Lower lobe of right lung (tissue), 2 donors: ENCODE measurements at regions not wholly inside any gene's neighbourhood (a gene's known extent, or its start where the extent isn't known, plus 50 kb on each side); places are given as distances from the start of the nearest gene placed in this dataset.
"Not testable (repeated sequence)": the region's sequence is repeated elsewhere in the genome, so short reads cannot be mapped to it uniquely, and the experiment has no call there.

Experiments used
- ATAC-seq, 2 donors: fragments of 200-7000 bp; cut with Tn5 transposase; one replicate each; pipeline ENCODE4 v1.9.1; 2020 to 2022; ENCODE audit warnings: mild to moderate bottlenecking in 2 of 2, moderate library complexity in 2 of 2
- DNase-seq: peaks from one replicate; pipeline ENCODE4 v3.0.0-alpha.2; 2020
- H3K27ac ChIP-seq: fragments of 200-600 bp; one replicate; pipeline ENCODE4 v1.8.0; 2022
- H3K27me3 ChIP-seq: fragments of 200-600 bp; one replicate; pipeline ENCODE4 v1.8.0; 2022; ENCODE audit warnings: low read depth
- H3K36me3 ChIP-seq: fragments of 200-600 bp; one replicate; pipeline ENCODE4 v1.8.0; 2022; ENCODE audit warnings: mild to moderate bottlenecking
- H3K4me1 ChIP-seq: fragments of 200-600 bp; one replicate; pipeline ENCODE4 v1.8.0; 2022
- H3K4me3 ChIP-seq: fragments of 200-600 bp; one replicate; pipeline ENCODE4 v1.8.0; 2022; ENCODE audit warnings: mild to moderate bottlenecking
- H3K9me3 ChIP-seq: fragments of 200-600 bp; one replicate; pipeline ENCODE4 v1.8.0; 2022
- intact Hi-C: fragments of 100-400 bp; cut with DNase I; formaldehyde crosslinking; loops from one replicate; pipeline ENCODE4 v1.11.0; 2022
- TF ChIP-seq, protein P1 (sequence below): fragments of 200-600 bp; IDR thresholded peaks from one replicate; pipeline ENCODE4 v1.8.0; 2022; ENCODE audit warnings: antibody characterized with exemption, mild to moderate bottlenecking
- donor health status: DM: no; HTN: yes; CAD: no; lungs with severe emphysema.

DNA sequence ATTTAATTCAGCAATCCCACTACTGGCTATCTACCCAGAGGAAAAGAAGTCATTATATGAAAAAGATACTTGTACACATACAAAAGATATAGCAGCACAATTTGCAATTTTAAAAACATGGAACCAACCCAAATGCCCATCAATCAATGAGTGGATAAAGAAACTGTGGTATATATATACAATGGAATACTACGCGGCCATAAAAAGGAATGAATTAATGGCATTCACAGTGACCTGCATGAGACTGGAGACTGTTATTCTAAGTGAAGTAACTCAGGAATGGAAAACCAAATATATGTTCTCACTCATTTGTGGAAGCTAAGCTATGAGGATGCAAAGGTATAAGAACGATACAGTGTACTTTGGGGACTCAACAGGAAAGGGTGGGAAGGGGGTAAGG lies 102.8 kb upstream of the KCNMA1 start:
- H3K9me3 ChIP-seq, H3K4me1 ChIP-seq, H3K27me3 ChIP-seq, ATAC-seq, H3K4me3 ChIP-seq, DNase-seq, intact Hi-C loops, H3K36me3 ChIP-seq, H3K27ac ChIP-seq: not testable (repeated sequence)

DNA sequence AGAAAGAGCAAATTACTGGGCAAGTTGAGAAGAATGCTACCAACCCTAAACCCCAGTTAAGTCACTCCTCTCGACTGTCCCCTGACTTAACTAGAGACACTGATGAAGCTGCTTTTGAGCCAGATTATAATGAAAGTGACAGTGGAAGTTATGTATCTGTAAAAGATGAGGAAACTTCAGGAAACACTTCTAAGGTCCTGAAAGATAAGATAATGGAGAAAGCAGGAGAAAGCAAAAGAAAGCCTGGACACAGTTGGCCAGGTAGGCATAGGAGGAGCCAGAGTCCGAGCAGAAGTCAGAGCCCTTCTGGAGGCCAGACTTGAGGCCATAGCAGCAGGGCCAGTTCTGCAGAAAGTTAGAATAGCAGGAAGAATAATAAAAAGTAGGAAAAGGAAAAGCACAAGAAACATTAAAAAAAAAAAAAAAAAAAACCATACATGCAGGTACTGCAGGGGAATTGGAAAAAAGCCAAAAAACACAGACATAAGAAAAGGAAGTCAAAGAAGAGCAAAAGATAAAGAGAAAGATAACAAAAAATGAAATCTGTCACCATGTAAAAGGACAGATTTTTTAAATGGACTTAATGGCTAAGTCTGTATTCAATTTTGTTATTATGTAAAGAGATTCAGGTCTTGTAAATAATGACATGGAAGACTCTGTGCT lies 101.0 kb upstream of the KCNMA1 start:
- ATAC-seq: no peak
- intact Hi-C loops: no loop called here
- no peaks in the 10 kb centered on the region for H3K27me3 ChIP-seq

DNA sequence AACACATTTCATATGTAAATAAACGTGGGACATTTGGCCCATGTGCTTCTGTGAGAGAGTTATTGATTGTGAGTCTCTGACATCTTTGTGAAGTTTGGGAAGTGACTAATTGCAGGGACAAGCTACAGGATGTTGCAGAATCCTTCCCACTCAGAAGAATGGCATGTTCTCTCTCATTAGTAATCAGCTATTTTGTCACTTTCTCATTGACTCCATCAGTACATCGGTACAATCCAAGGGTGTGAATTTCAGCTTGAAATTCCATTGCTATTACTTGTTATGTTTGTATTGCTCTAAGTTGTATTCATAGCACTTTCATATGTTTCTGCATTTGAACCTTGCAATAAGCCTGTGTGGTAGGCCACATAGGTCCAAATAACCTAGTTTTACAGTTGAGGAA lies 100.0 kb upstream of the KCNMA1 start:
- TF ChIP-seq, protein P1, sequence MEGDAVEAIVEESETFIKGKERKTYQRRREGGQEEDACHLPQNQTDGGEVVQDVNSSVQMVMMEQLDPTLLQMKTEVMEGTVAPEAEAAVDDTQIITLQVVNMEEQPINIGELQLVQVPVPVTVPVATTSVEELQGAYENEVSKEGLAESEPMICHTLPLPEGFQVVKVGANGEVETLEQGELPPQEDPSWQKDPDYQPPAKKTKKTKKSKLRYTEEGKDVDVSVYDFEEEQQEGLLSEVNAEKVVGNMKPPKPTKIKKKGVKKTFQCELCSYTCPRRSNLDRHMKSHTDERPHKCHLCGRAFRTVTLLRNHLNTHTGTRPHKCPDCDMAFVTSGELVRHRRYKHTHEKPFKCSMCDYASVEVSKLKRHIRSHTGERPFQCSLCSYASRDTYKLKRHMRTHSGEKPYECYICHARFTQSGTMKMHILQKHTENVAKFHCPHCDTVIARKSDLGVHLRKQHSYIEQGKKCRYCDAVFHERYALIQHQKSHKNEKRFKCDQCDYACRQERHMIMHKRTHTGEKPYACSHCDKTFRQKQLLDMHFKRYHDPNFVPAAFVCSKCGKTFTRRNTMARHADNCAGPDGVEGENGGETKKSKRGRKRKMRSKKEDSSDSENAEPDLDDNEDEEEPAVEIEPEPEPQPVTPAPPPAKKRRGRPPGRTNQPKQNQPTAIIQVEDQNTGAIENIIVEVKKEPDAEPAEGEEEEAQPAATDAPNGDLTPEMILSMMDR: no peak
- Histone ChIP-seq H3K36me3 (no peaks in the 10 kb centered on the region), H3K27ac (no peak overlapping the region), H3K9me3 (no peaks in the 10 kb centered on the region), H3K4me1 (no peaks in the 10 kb centered on the region), H3K27me3 (no peaks in the 10 kb centered on the region), H3K4me3 (no peak overlapping the region)
- intact Hi-C loops: no loop called here
- DNase-seq (no peak), ATAC-seq (no peak)

More for the DNA sequence above, 101.0 kb upstream of the KCNMA1 start:
- Histone ChIP-seq H3K9me3 (no peaks in the 10 kb centered on the region), H3K4me3 (no peak overlapping the region), H3K36me3 (no peaks in the 10 kb centered on the region), H3K27ac (no peak overlapping the region), H3K4me1 (no peaks in the 10 kb centered on the region)
- no peak for DNase-seq
- TF ChIP-seq, protein P1: no peak

DNA sequence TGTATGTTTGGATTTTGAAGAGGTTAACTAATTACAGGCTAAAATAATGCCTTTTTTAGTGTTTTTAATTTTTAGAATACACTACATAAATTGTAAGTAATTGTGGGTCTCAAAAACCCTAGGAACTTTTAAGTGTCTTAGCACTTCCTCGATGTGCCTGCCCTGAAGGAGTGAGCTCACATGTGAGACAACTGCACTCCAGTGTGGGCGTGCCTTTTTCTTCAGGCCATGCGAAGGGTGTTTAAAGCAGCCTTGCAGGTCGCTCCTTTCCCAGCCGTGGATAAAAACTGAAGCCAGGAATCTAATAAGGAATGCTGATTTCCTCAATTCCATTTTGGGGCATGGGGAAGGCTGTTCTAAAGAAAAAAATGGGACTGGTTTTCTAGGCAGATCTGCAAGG lies 97.5 kb upstream of the KCNMA1 start:
- H3K4me1 ChIP-seq, intact Hi-C loops, H3K27ac ChIP-seq, H3K36me3 ChIP-seq, H3K27me3 ChIP-seq, ATAC-seq, H3K9me3 ChIP-seq, DNase-seq, H3K4me3 ChIP-seq: not testable (repeated sequence)

DNA sequence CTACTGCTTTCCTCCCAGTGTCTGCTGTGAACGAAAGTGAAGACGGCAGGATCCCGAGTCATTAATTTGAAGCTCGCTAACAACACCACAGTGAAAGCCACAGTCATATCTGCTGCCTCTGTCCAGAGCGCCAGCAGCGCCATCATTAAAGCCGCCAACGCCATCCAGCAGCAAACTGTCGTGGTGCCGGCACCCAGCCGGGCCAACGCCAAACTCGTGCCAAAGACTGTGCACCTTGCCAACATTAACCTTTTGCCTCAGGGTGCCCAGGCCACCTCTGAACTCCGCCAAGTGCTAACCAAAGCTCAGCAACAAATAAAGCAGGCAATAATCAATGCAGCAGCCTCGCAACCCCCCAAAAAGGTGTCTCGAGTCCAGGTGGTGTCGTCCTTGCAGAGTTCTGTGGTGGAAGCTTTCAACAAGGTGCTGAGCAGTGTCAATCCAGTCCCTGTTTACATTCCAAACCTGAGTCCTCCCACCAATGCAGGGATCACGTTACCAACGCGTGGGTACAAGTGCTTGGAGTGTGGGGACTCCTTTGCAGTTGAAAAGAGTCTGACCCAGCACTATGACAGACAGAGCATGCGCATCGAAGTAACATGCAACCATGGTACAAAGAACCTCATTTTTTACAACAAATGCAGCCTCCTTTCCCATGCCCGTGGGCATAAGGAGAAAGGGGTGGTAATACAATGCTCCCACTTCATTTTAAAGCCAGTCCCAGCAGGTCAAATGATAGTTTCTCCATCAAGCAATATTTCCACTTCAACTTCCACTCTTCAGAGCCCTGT lies 94.8 kb upstream of the KCNMA1 start:
- Histone ChIP-seq H3K27ac (no peak overlapping the region), H3K27me3 (no peaks in the 10 kb centered on the region), H3K4me1 (no peaks in the 10 kb centered on the region), H3K9me3 (no peaks in the 10 kb centered on the region), H3K36me3 (no peaks in the 10 kb centered on the region), H3K4me3 (no peak overlapping the region)
- DNase-seq (no peak), ATAC-seq (no peak)
- intact Hi-C loops: no loop called here
- TF ChIP-seq, protein P1: no peak

DNA sequence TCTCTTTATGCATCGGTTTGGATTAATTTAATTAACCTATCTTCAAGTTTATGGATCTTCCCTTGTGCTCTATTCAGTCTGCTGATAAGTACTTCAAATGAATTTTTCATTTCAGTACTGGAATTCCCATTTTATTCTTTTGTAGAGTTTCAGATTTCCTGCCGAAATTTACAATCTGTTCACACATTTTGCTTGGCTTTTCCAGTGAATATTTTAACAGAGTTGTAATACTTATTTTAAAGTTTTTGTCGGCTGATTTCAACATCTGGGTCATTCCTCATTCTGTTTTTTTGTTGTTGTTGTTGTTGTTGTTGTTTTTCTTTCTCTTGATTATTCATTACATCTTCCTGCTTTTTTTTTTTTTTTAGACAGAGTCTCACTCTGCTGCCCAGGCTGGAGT lies 89.9 kb upstream of the KCNMA1 start:
- TF ChIP-seq, protein P1: no peak
- no peak overlapping the region for H3K4me3 ChIP-seq
- intact Hi-C loops: no loop called here
- DNase-seq: no peak
- no peaks in the 10 kb centered on the region for H3K36me3 ChIP-seq
- no peaks in the 10 kb centered on the region for H3K9me3 ChIP-seq
- H3K4me1 ChIP-seq: no peaks in the 10 kb centered on the region
- no peaks in the 10 kb centered on the region for H3K27me3 ChIP-seq
- ATAC-seq: no peak
- no peak overlapping the region for H3K27ac ChIP-seq
